Mammary epithelial cell (primary cell): ENCODE measurements at regions not wholly inside any gene's neighbourhood (a gene's known extent, or its start where the extent isn't known, plus 50 kb on each side); places are given as distances from the start of the nearest gene placed in this dataset.

ENCODE experiments used
- CTCF ChIP-seq, 2 donors: IDR thresholded peaks in 1 of 2; conservative IDR thresholded peaks in 1 of 2; 2 replicates each; pipeline ENCODE4 v1.5.1; 2011 to 2012; ENCODE audit warnings: inconsistent platforms in 2 of 2, low read length in 2 of 2, mild to moderate bottlenecking in 2 of 2, control low read depth in 1 of 2, low read depth in 1 of 2; ENCODE audit not compliant: insufficient read depth in 1 of 2; ENCODE audit errors: extremely low read depth in 1 of 2
- EZH2 ChIP-seq: IDR thresholded peaks from 2 replicates; pipeline ENCODE4 v1.6.1; 2012; ENCODE audit warnings: low read length, inconsistent platforms, borderline replicate concordance

- TF ChIP-seq CTCF (conservative IDR thresholded peaks at IDR 0.05 in 1 of 2, IDR thresholded peaks at IDR 0.05 in 1 of 2; ENCODE audit: extremely low read depth in 1 of 2, insufficient read depth in 1 of 2, low read depth in 1 of 2, low read length in 2 of 2) (no peak), EZH2 (no peak)
Observed at GRCh38 chr6:94377835-94378234, 958.5 kb upstream of the EPHA7 start.
